HG02981 (cell line): ENCODE measurements at regions not wholly inside any gene's neighbourhood (a gene's known extent, or its start where the extent isn't known, plus 50 kb on each side); places are given as distances from the start of the nearest gene placed in this dataset.

Experiments
- ATAC-seq: cut with Tn5 transposase; IDR thresholded peaks from one replicate; pipeline ENCODE4 v1.9.1; 2021; ENCODE audit warnings: mild to moderate bottlenecking, moderate library complexity; ENCODE audit not compliant: unreplicated experiment

DNA sequence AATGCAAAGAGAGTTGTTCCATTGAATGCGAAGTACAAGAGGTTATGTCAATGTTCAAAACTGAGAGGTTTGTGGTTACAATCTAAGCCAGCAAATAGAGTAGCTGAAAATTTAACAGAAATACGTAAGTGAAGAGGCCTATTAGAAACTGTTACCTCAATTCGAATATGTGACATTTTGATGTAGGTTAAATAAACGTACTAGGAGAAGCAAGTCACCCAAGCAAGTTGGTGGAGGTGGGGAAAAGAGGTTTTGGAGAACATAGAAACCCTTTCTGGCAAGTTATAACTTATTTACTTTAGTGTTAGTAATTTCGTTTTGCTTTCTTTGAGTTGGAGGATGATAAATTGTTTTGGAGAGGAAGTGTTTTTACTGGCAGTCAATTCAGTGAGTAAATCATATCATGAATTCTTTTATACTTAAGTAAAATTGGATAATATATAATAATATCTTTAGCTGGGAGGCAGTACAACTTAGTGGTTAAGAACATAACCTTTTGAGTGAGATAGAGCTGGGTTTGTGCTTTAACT lies 91.2 kb upstream of the NAALADL2 start:
- ATAC-seq, result no peak

GRCh38 chr3:174769171-174769570 lies 90.0 kb upstream of the NAALADL2 start:
- no peak for ATAC-seq

DNA sequence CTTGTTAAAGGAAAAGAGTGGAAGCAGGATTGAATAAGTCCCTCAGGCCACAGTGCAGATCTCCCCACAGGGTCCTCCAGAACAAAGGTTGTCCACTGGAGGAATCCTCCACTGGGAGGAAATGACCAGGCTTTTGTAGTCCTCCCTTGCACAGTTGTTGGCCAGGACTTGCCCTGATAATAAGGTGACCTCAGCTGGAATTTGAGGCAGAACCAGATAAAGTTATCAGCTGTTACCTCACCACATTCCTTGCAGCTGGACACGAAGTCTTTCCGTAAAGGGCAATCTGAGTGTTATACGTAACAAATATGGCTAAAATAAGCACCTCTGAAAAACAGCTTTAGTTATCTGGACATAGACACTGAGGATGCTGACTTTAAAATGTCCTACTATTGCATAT lies 83.5 kb upstream of the NAALADL2 start:
- no peak for ATAC-seq

- no peak for ATAC-seq
Observed at GRCh38 chr3:174776123-174776522, 83.0 kb upstream of the NAALADL2 start.

- no peak for ATAC-seq
Observed at GRCh38 chr3:174776636-174777035, 82.5 kb upstream of the NAALADL2 start.

DNA sequence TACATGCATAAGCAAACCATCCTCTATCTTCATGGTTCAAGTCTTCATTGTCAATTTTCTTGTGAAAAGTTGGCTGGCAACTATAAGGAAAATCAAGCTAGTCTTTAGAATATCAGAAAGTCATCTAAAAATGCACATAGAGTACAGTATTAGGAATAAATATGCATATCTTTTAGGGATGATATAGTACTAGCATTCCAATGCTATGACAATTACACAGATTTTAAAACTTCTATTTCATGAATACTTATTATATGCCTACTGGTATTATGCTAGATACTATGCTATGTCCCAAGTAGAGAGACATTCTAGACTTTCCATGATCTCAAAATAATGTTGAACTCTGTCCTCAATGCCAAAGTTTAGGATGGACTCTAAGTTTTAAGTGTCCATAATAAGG lies 81.3 kb upstream of the NAALADL2 start:
- no peak for ATAC-seq

DNA sequence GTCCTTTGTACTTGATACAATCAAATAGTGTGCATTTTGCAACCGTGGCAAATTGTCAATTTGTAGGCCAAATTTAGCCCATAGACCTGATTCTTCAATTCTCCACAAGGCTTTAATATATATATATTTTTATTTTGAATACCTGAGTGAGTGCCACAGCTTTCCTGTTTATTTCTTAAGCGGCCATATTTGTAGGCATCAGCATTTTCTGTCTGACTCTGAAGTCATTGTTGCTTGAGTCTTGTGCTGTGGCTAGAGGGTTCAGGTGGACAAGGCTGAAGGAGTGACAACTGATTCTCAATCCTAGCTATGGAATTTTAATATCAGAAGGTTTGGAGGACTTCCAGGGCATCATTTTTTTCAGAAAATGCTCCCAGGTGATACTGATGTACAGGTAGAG lies 75.6 kb upstream of the NAALADL2 start:
- ATAC-seq, result no peak

DNA sequence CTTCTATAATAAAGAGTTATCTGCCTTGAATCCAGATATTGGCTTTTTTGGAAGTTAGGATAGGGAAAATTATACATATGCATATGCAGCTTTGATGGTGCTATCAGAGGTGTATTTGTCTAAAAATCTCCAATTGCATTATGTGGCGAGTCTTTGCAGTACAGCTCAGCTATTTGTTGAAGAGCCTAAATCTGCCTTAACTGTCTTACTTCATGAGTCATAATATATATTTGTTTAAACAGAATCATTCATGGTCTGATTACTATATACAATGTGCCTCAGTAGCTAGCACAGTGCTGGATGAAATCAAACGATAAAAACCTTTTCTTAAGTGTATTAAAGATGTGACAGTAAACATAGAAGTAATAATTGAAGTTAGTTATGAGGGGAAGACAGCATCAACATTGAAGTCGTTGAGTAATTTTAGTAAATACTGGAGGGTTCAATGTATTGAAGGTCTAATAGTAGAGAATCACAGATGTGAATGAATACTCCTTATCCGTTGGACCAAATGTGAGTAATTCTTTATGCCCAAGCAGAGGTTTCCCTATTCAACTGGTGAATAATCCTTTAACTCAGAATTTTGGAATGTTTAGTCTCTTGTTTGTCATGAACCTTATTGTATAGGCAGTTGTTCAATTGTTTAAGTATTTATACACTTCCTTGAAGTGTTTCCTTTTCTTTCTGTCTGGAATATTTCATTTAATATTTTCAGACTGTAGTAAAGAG lies 74.8 kb upstream of the NAALADL2 start:
- no peak for ATAC-seq

DNA sequence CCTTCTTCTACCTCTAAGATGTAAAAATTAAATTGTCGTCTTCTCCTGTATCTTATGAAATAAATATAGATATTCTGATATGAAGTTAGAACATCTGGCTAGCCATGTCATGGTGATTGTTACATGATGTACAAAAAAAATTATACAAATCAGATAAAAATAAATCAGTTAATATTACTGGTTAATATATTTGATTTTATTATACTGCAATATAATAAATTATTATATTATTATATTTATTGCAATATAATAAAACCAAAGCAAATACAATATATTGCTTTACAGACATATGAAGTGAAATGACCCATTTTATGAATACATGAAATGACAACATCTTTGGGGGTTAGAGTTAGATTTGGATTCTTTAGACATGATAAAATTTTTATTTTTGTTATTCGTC lies 72.3 kb upstream of the NAALADL2 start:
- no peak for ATAC-seq

GRCh38 chr3:174791161-174791560 lies 68.0 kb upstream of the NAALADL2 start:
- ATAC-seq, result no peak

DNA sequence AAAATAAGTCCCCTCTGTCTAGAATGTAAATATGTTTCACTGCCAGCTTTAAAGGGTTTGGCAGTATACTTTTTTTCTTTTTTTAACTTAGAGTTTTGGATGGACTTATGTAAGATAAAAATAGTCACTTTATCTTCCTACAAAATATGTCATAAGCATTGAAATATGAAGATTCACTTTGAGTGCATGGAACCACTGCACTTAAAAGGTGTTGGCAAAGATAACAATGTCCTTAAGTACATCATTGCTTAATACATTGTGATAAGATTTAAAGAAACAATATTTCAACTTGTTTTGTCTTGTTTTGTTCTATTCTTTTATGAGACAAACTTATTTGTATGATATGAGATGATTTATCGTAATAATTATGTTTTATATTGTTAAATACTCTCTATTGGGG lies 66.3 kb upstream of the NAALADL2 start:
- no peak for ATAC-seq
